Stimulated activated naive CD8-positive, alpha-beta T cell treated with anti-CD3 and anti-CD28 coated beads, Interleukin-15, Interleukin-2, amounts not matched to agents 100 U/mL and 50 U/mL, for 24 hours (primary cell): ENCODE measurements at regions not wholly inside any gene's neighbourhood (a gene's known extent, or its start where the extent isn't known, plus 50 kb on each side); places are given as distances from the start of the nearest gene placed in this dataset.

Experiments used
- ATAC-seq: fragments of 150-1000 bp; cut with Tn5 transposase; one replicate; pipeline ENCODE4 v1.10.0; 2021
- DNase-seq: peaks from one replicate; pipeline ENCODE4 v3.0.0; 2021

DNA sequence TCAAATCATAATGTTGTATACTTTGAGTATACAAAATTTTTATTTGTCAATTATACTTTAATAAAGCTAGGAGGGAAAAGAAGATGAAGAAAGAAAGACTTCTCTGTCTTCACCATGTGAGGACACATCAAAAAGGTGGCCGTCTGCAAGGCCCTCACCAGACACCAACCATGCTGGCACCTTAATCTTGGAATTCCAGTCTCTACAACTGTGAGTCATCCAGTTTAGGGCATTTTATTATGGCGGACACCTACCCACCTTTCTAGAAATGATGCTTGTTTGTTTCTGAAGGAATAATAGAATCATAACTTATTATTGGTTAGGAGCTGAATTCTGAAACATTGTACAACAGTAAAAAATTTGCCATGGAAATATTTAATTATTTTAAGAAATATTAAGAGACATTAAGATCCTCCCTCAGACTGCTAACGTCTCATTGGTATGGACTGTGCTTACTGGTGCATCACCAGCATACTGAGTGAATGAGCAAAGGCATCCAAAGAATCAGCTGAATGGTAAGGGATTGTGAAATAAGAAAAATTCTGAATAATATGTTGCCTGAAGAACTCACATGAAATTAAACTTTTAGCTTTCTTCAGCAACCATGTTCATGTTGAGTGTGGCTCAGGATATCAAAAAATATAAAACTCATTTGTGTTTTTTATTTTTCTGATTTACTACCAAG lies 536.6 kb downstream of the HTR7 start:
- ATAC-seq = no peak

DNA sequence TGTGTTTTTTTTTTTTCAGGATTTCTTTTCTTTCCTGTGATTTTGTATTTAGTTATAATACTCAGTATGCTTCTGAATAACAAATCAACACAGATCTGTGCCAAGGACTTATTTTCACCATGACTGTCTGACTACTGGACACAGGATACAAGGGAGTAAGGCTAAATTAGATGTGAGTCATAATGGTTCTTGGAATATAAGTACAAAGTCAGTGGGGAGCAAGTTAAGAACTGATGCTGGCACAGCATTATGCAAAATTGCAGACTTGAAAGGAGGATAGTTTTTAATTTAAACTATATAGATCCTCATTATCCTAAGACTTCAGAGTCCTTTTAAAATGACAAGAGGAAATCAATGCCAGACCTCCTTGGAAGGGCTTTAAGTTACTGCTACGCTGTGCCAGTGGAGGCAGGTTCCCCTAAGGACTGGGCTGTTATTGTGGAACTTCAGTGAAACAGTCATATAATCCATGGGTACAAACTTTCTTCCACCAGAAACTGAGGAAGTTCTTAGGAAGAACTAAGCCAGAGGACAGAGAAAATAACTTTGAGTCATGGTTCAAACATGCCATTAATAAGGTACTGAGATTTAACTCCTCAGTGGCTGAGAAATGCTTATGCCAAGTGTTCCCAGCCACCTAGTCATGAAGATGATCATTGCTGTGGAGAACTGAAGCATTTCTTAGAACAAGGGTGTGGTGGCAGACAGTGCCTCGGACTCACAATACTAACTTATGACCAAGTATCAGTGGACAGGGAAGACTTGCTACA lies 531.2 kb downstream of the HTR7 start:
- no peak for ATAC-seq
- DNase-seq = no peak

More for the DNA sequence above, 536.6 kb downstream of the HTR7 start:
- no peak for DNase-seq

DNA sequence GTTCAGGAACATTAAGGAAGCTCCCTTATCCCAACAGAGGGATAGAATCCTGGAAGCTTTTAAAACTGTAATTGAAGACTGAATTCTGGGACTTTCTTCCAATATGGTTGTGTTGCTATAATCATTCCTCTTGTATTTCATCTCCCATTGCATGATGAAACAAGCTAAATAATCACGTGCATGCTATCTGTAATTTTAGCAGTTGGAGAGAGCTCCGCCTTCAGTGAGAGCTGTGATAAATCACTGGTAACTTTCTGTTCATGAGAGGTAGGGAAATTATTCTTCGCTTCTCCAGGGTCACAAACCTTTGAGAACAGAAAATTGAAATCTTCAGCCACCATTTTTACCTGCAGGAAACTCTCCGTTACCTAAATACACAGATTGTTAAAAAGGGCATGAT lies 530.2 kb downstream of the HTR7 start:
- DNase-seq = no peak
- no peak for ATAC-seq

DNA sequence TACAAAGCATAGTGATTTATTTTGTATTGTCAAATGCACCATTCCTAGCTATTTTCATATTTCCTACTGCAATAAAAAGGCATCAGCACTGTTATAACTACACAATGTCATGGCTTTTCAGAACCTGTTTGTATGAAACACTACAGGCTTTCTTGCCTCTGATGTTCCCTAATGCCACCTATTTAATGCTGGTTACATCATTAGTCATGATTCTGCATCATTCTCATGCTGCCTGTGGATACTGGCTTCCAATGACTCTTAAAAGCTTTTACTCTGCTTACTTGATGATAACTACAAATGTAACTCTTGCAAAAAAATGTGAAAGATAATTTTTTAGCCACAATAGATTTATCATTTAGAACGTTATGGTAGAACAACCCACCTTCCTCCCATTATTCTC lies 529.4 kb downstream of the HTR7 start:
- DNase-seq (no peak), ATAC-seq (no peak)

DNA sequence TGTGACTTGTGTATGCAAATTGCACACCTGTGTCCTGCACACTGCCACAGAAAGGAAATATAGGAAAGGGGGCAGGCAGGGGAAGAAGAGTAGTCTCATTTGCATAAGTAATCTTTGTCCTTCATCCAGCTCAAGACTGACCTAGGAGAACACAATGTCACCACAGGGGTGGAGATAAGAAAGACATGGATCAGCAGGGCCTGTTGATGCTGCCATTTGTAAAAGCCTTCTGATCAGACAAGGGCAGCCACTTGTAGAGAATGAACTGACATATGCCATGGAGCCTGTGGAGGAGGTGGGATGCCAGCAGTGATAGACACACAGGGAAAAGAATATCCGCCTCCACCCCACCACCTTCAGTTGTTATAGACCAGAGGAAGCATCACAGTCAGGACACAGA lies 528.9 kb downstream of the HTR7 start:
- DNase-seq (no peak), ATAC-seq (no peak)

DNA sequence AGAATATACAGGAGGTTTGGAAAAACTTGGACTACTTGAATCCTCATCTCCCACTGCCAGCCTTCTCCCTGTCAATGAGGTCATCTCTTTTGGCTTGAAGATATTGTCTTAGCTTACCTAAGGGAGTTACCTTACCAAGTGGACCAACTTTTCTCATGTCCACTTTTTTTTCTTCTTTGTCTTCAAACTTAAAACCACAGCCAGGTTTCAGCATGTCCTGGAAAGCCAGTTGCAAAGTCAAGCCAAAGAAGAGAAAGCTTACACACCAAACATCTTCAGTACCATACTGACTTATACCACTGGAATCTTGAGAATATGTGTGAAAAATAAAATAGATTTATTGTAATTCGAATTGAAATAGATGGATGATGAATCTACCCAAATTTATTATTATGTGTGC lies 520.5 kb downstream of the HTR7 start:
- ATAC-seq (no peak), DNase-seq (no peak)

DNA sequence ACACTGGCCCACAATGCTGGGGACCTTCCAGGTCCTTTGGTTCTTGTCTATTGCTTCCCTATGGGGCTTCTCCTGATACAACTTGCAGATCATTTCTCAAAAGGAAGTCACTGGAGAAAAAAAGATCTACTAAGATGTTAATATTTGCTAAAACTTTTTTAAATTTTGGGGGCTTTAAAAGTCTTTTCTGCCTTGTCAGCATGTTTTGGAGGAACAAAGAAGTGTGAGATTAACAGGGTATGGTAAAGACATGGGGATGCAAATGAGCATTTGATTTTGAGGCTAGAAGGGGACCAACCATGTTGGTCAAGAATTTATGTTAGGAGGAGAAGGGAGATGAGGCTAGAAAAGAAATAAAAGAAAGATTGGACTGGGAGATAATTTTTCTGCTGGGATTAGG lies 515.4 kb downstream of the HTR7 start:
- DNase-seq (no peak), ATAC-seq (no peak)

DNA sequence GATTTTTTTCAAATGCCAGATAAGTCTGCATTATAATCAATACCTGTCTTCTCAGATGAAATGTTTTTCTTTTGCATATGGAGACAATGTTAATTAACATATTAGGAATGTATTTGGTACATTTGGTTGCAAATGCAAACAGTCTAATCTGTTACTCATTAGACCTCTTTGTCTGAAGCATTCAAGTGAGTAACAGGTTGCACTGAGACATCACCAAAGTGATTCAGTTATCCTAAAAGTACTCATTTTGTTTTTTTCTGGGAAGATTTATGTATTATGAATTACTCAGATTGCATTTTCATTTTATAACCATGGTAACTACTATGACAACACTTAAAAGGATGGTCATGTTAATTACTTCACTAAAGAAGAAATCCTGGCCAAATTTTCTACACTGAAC lies 513.6 kb downstream of the HTR7 start:
- DNase-seq = no peak
- no peak for ATAC-seq

DNA sequence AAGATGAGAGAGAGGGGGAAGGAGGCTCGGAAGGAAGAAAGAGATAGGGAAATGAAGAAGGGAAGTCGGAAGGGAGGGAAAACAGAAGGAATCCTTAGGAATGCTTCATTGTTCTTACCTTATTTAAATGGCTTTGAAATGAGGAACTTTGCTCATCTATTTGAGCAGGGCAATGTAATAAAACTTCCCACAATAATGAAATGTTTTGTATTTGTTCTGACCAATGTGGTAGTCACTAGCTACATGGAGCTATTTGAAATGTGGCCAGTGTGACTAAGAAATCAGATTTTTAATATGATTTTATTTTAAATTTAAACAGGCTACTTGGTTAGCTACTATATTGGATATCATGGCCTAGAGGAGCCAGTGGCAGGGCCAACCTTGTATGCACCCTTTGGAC lies 510.6 kb downstream of the HTR7 start:
- DNase-seq (no peak), ATAC-seq (no peak)

DNA sequence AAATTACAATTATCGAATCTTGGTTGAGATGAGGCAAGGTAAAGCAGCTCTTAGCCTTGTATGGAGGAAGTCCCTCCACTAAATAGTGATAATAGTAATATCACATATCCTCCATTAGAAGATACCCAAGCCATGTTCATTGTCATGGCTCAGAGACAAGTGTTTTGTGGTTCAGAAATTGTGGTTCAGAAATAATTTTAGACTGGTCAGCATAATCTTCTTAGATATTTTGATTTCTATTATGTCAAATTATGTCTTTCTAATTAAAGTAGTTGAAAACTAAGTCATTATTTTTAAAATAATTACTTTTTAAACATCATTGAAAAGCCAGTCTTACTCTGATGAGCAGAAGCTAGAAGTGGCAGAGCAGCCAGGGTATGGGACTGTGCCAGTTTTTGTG lies 507.7 kb downstream of the HTR7 start:
- ATAC-seq = no peak
- no peak for DNase-seq

DNA sequence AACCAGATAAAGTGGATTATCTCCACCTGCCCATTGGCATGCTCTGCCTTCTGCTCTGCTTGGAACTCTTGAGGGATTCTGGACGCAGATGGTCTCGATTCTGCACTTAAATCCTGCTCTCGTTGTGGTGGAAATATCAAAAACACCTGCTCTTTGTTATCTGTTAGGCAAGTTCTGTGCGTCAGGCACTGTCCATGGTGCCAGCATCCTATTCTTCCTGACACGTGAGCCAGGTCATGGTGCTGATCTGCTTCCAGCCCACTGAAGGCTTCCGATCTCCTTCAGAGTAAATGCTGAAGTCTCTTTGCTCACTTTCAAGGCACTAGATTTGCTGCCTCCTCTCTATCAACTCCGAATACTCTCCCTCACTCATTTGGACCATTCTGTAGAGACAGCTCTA lies 505.6 kb downstream of the HTR7 start:
- ATAC-seq (no peak), DNase-seq (no peak)

DNA sequence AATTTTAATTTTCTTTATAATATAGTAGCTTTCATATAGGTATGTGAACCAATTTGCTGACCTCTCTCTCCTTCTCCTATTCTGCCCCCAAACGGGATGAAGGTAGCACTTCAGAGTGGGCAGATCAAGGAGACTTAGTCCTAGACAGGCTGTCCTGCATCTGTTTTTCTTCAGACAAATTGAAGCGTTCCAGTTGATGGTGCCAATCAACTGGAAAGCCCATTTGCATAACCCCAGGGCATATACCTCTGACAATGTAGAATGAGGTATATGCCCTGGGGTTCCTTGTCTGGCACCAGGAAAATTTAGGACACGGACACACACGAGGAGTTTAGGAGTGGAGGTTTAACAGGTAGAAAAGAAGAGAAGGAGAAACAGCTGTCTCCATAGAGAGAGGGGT lies 502.9 kb downstream of the HTR7 start:
- ATAC-seq (no peak), DNase-seq (no peak)

DNA sequence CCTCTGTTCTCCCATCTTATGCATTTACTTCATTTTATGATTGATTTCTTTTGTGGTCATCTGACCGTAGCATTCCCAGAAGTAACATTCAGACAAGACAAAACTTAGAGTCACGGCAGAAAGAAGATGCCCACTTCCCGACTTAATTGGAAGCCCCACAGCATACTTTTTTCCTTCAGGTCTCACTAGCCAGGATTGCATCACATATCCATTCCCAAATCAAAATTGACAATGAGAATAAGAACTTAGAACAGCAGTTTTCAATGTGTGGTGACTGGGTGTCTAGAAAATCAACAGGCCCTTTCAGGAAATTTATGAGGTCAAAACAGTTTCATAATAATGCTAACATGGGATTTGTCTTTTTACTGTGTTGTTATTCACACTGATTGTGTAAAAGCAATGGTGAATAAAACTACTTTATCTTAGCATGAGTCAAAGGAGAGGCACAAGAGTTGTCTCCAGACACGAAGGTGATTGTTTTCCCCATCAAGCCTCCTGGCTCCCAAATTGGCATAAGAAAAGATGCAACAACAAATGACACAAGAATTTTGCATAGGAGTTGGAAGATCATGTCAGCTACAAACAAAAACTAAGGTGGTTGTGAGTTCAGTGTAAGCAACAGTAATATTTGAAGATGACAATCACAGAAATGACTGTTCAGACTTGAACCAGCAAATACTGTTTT lies 493.9 kb downstream of the HTR7 start:
- no peak for DNase-seq
- ATAC-seq = no peak

DNA sequence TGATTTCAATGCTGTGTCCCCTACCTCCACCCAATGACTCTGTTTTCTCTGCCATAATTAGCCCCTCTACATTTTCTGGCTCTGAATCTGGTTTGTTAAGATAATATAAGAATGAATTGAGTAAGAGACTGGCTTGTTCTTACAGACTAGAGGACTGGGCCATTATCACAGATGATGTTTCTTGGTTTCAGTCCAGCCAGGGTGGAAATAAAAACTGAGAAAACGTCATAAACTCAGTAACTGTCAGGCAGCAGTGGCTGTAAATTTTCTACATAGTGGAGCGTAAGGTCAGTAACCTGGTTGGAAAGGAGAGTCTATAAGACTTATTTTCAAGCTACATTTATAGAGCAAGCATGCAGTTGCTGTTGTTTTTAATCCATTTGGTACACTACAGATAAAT lies 485.4 kb downstream of the HTR7 start:
- no peak for DNase-seq
- ATAC-seq = no peak

DNA sequence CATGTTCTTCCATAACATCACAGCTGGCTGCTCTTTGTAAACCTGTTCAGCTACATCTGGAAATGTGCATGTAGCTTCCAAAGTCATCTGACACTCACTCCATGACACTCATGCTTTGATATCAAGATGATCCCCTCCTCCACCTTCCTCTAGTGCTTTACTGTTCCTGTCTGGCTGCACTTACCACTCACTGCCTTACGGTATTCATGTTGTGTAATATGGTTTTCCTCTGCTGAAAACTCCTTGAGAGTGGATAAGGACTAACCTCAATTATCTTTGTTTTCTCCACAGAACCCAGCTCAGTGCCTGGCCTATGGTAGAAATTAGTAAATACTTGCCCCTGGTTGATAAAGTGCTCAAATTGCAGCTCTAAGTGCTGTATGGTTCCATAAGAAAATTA lies 483.9 kb downstream of the HTR7 start:
- no peak for ATAC-seq
- DNase-seq = no peak

DNA sequence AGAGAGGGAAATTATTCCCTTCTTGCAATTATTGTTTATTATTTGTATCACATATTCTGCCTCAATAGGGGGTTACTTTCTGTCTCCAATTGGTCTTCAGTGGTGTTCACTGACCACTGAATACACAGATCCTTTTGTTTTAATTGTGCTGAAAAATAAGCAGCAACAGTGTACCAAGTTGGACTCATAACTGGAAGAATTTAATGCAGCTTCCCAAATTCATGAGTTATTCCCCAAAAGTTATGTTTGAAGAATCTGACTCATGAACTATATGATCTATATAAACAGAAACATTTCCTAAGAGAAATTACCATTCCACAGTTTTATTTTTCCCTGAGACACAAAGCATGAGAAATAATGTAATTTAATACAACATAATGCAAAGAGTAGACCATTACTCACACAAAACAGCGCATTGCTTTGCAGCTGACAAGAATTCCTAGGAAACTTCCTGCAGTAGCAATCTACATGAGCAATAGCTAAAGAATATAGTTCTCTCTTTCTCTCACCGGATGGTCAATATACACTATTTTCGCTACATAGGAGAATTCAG lies 479.2 kb downstream of the HTR7 start:
- DNase-seq (no peak), ATAC-seq (no peak)

DNA sequence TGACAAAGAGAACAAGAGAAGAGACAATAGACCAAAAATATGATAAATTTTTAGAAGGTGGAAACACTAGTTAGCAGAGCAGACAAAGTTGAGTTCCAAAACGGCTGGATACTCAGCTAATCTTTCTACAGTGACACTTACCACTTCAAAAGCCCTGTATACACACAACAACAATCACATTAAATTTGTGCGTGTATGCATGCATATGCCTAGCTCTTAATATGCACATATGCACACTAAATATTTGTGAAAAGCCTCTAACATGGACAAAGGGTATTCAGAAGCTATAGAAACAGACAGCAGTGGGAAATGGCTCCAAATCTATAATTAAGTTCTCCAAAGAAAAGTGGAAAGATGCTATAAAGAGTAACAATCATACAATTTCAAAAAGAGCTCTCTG lies 476.4 kb downstream of the HTR7 start:
- ATAC-seq = no peak
- no peak for DNase-seq

DNA sequence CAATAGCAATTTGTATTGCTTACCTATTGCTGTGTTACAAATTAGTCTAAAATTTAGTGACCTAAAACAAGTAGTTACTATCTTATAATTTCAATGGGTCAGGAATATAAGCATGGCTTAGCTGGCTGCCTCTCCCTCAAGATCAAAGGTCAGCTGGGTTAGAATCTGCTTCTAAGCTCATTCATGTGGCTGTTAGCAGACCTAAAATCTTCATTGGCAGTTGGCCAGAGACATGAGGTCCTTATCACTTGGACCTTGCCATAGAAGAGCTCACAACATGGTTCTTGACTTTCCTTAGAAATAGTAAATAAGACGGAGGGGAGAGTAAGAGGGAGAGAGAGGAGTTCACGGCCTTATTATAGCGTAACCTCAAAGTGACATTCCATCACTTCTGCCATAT lies 468.0 kb downstream of the HTR7 start:
- no peak for ATAC-seq

DNA sequence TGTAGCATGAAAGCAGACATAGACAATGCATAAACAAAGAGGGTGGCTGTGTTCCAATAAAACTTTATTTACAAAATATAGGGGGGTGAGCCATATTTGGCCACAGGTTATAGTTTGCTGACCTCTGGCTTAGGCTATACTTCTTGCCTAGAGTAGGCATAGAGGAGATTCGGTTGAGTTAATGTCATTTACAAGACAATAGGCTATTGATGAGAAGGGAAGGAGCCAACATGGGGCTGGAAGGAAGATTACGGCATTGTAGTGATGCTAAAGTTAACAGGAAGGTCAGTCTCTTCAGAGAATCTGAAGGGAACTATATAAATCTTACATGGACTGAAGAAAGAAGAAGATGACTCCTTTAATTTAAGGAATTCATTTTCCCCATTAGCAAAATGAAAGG lies 463.5 kb downstream of the HTR7 start:
- DNase-seq = no peak
- no peak for ATAC-seq

More for the DNA sequence above, 468.0 kb downstream of the HTR7 start:
- no peak for DNase-seq

DNA sequence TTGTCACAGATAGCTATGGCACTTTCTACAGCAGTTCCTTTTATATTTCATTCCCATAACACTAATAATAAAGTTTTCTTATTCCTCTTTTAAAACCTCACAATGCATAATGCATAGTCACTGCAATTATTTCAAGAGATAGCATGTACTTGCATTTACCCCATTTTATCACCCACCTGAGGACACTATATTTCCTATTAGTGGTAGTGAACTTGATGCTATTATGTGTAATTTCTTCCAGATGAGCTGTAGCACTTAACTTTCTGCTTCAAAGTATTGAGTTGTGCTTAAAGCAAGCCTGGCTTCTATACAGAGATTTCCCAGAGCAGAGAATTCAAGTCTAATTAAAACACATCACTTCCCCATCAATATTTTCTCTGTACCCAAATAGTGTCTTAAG lies 461.1 kb downstream of the HTR7 start:
- ATAC-seq (no peak), DNase-seq (no peak)

DNA sequence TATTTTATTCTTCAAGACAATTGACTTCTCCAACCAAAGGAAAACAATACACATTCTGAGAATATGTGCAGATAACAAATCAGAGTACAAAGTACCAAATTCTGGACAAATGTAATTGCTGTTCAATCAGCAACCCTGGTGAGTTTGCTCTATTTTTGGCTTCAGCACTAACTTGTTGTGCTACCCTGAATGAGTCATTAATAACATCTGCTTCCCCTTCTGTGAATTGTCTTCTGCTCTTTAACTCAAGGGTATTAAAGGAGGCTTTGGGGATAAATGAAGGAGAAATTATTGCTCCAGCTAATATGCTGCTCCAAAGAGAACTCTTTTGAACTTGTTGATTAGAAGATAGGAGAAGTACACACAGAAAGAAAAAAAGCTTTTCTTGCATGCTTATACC lies 459.3 kb downstream of the HTR7 start:
- DNase-seq = no peak
- no peak for ATAC-seq

DNA sequence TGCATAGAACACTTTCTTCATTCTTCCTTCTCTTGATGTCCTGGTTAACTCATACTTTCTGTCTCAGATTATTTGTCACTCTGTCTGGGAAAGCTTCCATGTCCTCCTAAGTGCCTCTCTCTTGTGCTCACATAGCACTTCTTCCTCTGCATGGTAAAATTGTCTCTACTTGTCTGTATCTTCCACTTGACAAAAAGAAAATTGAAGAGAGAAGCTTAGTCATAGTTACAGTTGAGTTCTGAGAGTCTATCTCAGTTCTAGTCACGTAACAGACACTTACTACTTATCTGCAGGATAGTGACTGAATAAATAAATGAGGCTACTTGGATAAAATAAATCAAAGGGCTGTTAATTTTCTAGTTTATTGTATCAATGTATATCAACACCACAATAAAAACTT lies 458.1 kb downstream of the HTR7 start:
- no peak for ATAC-seq

More for the DNA sequence above, 458.1 kb downstream of the HTR7 start:
- no peak for DNase-seq
